ENCODE measurements at regions not wholly inside any gene's neighbourhood (a gene's known extent, or its start where the extent isn't known, plus 50 kb on each side); places are given as distances from the start of the nearest gene placed in this dataset.

- no peak for TF ChIP-seq CTCF (IDR thresholded peaks at IDR 0.05)
- TF ChIP-seq POLR2A (IDR thresholded peaks at IDR 0.05), result no peak
These were observed 50.4 kb upstream of the YPEL5 start for GRCh38 chr2:30096451-30096850.

All from tibial nerve (tissue), 3 donors.